DOHH2 (cell line): ENCODE measurements at regions not wholly inside any gene's neighbourhood (a gene's known extent, or its start where the extent isn't known, plus 50 kb on each side); places are given as distances from the start of the nearest gene placed in this dataset.

Experiments used
- H3F3A ChIP-seq: fragments of 200-600 bp; sonication (generic), shearing (Covaris generic); 2 replicates; pipeline ENCODE4 v1.6.0; 2016; ENCODE audit warnings: antibody characterized with exemption, mild to moderate bottlenecking; ENCODE audit not compliant: control insufficient read depth, insufficient read depth
- H3K27ac ChIP-seq: fragments of 200-600 bp; sonication (generic); 2 replicates; pipeline ENCODE4 v1.5.1; 2014; ENCODE audit warnings: low read depth, mild to moderate bottlenecking, low read length, moderate library complexity
- H3K27me3 ChIP-seq: fragments of 200-600 bp; sonication (generic); 2 replicates; pipeline ENCODE4 v1.6.1; 2014; ENCODE audit warnings: mild to moderate bottlenecking, low read length, mixed read lengths; ENCODE audit not compliant: control insufficient read depth
- H3K36me3 ChIP-seq: fragments of 200-600 bp; sonication (generic); 2 replicates; pipeline ENCODE4 v1.6.1; 2014; ENCODE audit warnings: mild to moderate bottlenecking, low read length, moderate library complexity, mixed read lengths; ENCODE audit not compliant: control insufficient read depth
- H3K4me1 ChIP-seq: fragments of 200-600 bp; sonication (generic); 2 replicates; pipeline ENCODE4 v1.6.1; 2014; ENCODE audit warnings: mild to moderate bottlenecking, low read length, mixed read lengths; ENCODE audit not compliant: control insufficient read depth
- H3K4me2 ChIP-seq: fragments of 200-600 bp; sonication (generic); 2 replicates; pipeline ENCODE4 v1.6.0; 2014; ENCODE audit warnings: mild to moderate bottlenecking, low read length, moderate library complexity
- H3K4me3 ChIP-seq: fragments of 200-600 bp; sonication (generic); 2 replicates; pipeline ENCODE4 v1.5.1; 2014; ENCODE audit warnings: mild to moderate bottlenecking, low read length, mixed read lengths
- H3K79me2 ChIP-seq: fragments of 200-600 bp; sonication (generic); 2 replicates; pipeline ENCODE4 v1.6.1; 2014; ENCODE audit warnings: mild to moderate bottlenecking, low read length, mixed read lengths; ENCODE audit not compliant: control insufficient read depth
- H3K9me2 ChIP-seq: fragments of 200-600 bp; sonication (generic); replicated peaks from 2 replicates; pipeline ENCODE4 v1.6.1; 2014; ENCODE audit warnings: mild to moderate bottlenecking, low read length, mixed read lengths; ENCODE audit not compliant: control insufficient read depth
- H3K9me3 ChIP-seq: fragments of 200-600 bp; sonication (generic); 2 replicates; pipeline ENCODE4 v1.6.1; 2014; ENCODE audit warnings: antibody characterized with exemption, low read length, mixed read lengths; ENCODE audit not compliant: control insufficient read depth, insufficient read depth
- H4K20me1 ChIP-seq: fragments of 200-600 bp; sonication (generic); 2 replicates; pipeline ENCODE4 v1.6.0; 2014; ENCODE audit warnings: low read depth, mild to moderate bottlenecking, antibody characterized with exemption, low read length, moderate library complexity; ENCODE audit not compliant: control insufficient read depth, insufficient read depth
- CTCF ChIP-seq: fragments of 200-600 bp; sonication (generic); IDR thresholded peaks from one replicate; pipeline ENCODE4 v1.5.1; 2014; ENCODE audit warnings: antibody characterized with exemption, mild to moderate bottlenecking, low read depth, low read length; ENCODE audit not compliant: poor library complexity, severe bottlenecking
- EZH2phosphoT487 ChIP-seq: fragments of 200-600 bp; sonication (generic); IDR thresholded peaks from 2 replicates; pipeline ENCODE4 v1.6.1; 2017; ENCODE audit warnings: borderline replicate concordance, mild to moderate bottlenecking, antibody characterized with exemption, low read length, moderate library complexity, mixed read lengths

GRCh38 chr21:20163167-20163566, 835.0 kb upstream of the NCAM2 start:
- no peaks in the 10 kb centered on the region for H3K9me2 ChIP-seq

GRCh38 chr21:20167059-20167458, 831.1 kb upstream of the NCAM2 start:
- H3K4me2 ChIP-seq: no peak overlapping the region
- H3K27me3 ChIP-seq: no peaks in the 10 kb centered on the region
- no peaks in the 10 kb centered on the region for H3F3A ChIP-seq
- no peaks in the 10 kb centered on the region for H3K4me1 ChIP-seq
- TF ChIP-seq EZH2phosphoT487: no peak
- TF ChIP-seq CTCF: no peak
- no peaks in the 10 kb centered on the region for H4K20me1 ChIP-seq
- H3K4me3 ChIP-seq: no peak overlapping the region
- no peaks in the 10 kb centered on the region for H3K36me3 ChIP-seq
- no peak overlapping the region for H3K27ac ChIP-seq
- no peaks in the 10 kb centered on the region for H3K79me2 ChIP-seq
- H3K9me2 ChIP-seq: no peaks in the 10 kb centered on the region
- no peaks in the 10 kb centered on the region for H3K9me3 ChIP-seq

More at GRCh38 chr21:20163167-20163566, 835.0 kb upstream of the NCAM2 start:
- H4K20me1 ChIP-seq: no peaks in the 10 kb centered on the region
- no peaks in the 10 kb centered on the region for H3K79me2 ChIP-seq
- H3K27ac ChIP-seq: no peak overlapping the region
- H3F3A ChIP-seq: no peaks in the 10 kb centered on the region
- H3K4me1 ChIP-seq: no peaks in the 10 kb centered on the region
- no peaks in the 10 kb centered on the region for H3K9me3 ChIP-seq
- H3K4me2 ChIP-seq: no peak overlapping the region
- no peak for TF ChIP-seq EZH2phosphoT487
- no peak for TF ChIP-seq CTCF
- no peaks in the 10 kb centered on the region for H3K36me3 ChIP-seq
- H3K27me3 ChIP-seq: no peaks in the 10 kb centered on the region
- no peak overlapping the region for H3K4me3 ChIP-seq

GRCh38 chr21:20169812-20170576, 828.2 kb upstream of the NCAM2 start:
- Histone ChIP-seq H3K9me2 (no peaks in the 10 kb centered on the region), H3K4me2 (no peak overlapping the region), H3K4me1 (no peaks in the 10 kb centered on the region), H3K27ac (no peak overlapping the region), H4K20me1 (no peaks in the 10 kb centered on the region), H3K36me3 (no peaks in the 10 kb centered on the region), H3K79me2 (no peaks in the 10 kb centered on the region), H3K4me3 (no peak overlapping the region), H3K9me3 (no peaks in the 10 kb centered on the region; the same call in 1 of the 2 replicates), H3F3A (no peaks in the 10 kb centered on the region), H3K27me3 (no peaks in the 10 kb centered on the region)
- no peak for TF ChIP-seq CTCF
